Small intestine (tissue), 7 donors: ENCODE measurements at regions not wholly inside any gene's neighbourhood (a gene's known extent, or its start where the extent isn't known, plus 50 kb on each side); places are given as distances from the start of the nearest gene placed in this dataset.
"Not testable (repeated sequence)": the region's sequence is repeated elsewhere in the genome, so short reads cannot be mapped to it uniquely, and the experiment has no call there.

Source experiments
- DNase-seq, 2 donors: peaks; one replicate each; pipeline versions ENCODE4 v3.0.0 to v3.0.0-alpha.2; 2013
- FAIRE-seq: peaks from 2 replicates; lab custom pipeline; 2012; peaks lifted over from hg19 to GRCh38; lab: Jason Lieb, UNC
- H3K27ac ChIP-seq, 3 donors: one replicate each; pipeline ENCODE4 v1.5.1; 2013; ENCODE audit warnings: low read length in 2 of 3, mild to moderate bottlenecking in 2 of 3, control low read depth in 1 of 3, inconsistent platforms in 1 of 3, low read depth in 1 of 3, moderate library complexity in 1 of 3
- H3K27me3 ChIP-seq, 3 donors: one replicate each; pipeline ENCODE4 v1.6.1; 2013; ENCODE audit warnings: low read length in 3 of 3, inconsistent platforms in 1 of 3; ENCODE audit not compliant: control insufficient read depth in 3 of 3, insufficient read depth in 3 of 3
- H3K36me3 ChIP-seq, 3 donors: one replicate each; pipeline ENCODE4 v1.6.1; 2013; ENCODE audit warnings: low read length in 3 of 3, inconsistent platforms in 1 of 3, low read depth in 1 of 3, mild to moderate bottlenecking in 1 of 3, moderate library complexity in 1 of 3; ENCODE audit not compliant: control insufficient read depth in 3 of 3, insufficient read depth in 2 of 3
- H3K4me1 ChIP-seq, 3 donors: one replicate each; pipeline ENCODE4 v1.6.1; 2013; ENCODE audit warnings: low read length in 2 of 3, inconsistent platforms in 1 of 3, low read depth in 1 of 3, mild to moderate bottlenecking in 1 of 3, moderate library complexity in 1 of 3; ENCODE audit not compliant: control insufficient read depth in 3 of 3, insufficient read depth in 2 of 3
- H3K4me3 ChIP-seq, 3 donors: one replicate each; pipeline ENCODE4 v1.5.1; 2013; ENCODE audit warnings: low read length in 3 of 3, control low read depth in 1 of 3, inconsistent platforms in 1 of 3, low read depth in 1 of 3, mild to moderate bottlenecking in 1 of 3, moderate library complexity in 1 of 3
- H3K9me3 ChIP-seq, 2 donors: one replicate each; pipeline ENCODE4 v1.6.1; 2013; ENCODE audit warnings: low read depth in 1 of 2, low read length in 1 of 2; ENCODE audit not compliant: control insufficient read depth in 2 of 2, insufficient read depth in 1 of 2
- WGBS, 3 donors: extraction: QIAGEN DNeasy Blood & Tissue Kit; methylation state at CpG; one replicate each; pipeline ENCODE4 v1.1.7; 2013; 5-methylcytosine and 5-hydroxymethylcytosine counted together
- donor health status: healthy with polysubstance abuse.
- donor health status: control.
- donor health status: control.
- donor health status: Bipolar disorder and iron deficiency.
- donor health status: healthy.

- 67 to 83% (median 72%) methylated on average over 2 of the region's 2 CpGs for WGBS, 3 donors
- Histone ChIP-seq H3K27me3 (no peaks in the 10 kb centered on the region), H3K4me3 (no peak overlapping the region), H3K4me1 (no peaks in the 10 kb centered on the region), H3K36me3 (no peaks in the 10 kb centered on the region), H3K9me3 (peaks cover 0 to 4% of the 10 kb centered on the region in 2 donors), H3K27ac (no peak overlapping the region)
- no peak for DNase-seq
- no peak for FAIRE-seq
These were observed 302.4 kb upstream of the TMTC4 start for GRCh38 chr13:100976993-100977392.

- 73 to 90% (median 80%) methylated on average over 10 to 31 of the region's 31 CpGs for WGBS, 3 donors
- not testable (repeated sequence) for FAIRE-seq, H3K9me3 ChIP-seq, H3K27ac ChIP-seq, DNase-seq, H3K4me1 ChIP-seq, H3K36me3 ChIP-seq, H3K4me3 ChIP-seq, H3K27me3 ChIP-seq
These were observed 301.1 kb upstream of the TMTC4 start for GRCh38 chr13:100975666-100976065.

DNA sequence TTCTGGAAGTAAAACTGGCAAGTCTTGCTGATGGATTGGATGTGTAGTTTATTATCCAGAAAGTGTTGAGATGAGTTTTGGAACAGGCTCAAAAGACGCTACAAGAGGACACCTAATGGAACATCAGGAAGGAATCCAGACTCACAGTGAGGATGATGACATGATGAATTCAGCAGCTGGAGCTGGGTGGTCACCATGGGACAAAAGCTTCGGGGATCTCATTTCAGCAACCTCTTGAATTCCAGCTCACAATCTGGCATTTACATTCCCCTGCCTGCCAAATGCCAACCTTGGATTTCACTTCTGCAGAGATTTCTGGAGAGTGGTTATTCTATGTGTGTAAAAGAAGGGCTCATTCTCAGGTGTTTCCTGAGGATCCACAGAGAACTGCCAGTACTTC lies 288.0 kb upstream of the TMTC4 start:
- H3K36me3 ChIP-seq: no peaks in the 10 kb centered on the region
- no peak overlapping the region for H3K4me3 ChIP-seq
- FAIRE-seq (no peak), DNase-seq (no peak)
- 68 to 84% (median 76%) methylated on average over 2 of the region's 2 CpGs for WGBS, 3 donors
- H3K27ac ChIP-seq: no peak overlapping the region
- no peaks in the 10 kb centered on the region for H3K9me3 ChIP-seq
- no peaks in the 10 kb centered on the region for H3K4me1 ChIP-seq
- no peaks in the 10 kb centered on the region for H3K27me3 ChIP-seq

DNA sequence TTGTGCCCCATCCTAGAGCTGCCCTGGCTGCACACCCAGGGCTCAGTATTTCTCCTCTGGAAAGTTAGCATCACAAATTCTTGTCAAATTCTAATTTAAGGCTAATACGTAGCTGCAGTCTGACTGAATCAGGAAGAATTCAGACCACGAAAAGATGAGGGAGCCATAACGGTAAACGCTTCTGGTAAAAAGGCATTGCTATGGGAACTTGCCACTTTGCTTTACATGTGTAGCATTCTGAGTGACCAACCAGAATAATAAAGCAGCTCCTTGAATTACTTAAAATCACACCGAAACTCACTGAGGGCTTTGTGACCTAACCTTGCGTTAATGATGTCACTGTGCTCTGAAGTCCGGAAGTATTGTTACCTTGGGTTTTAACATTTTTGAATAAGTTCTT lies 286.6 kb upstream of the TMTC4 start:
- no peak for FAIRE-seq
- Histone ChIP-seq H3K27ac (no peak overlapping the region), H3K4me3 (no peak overlapping the region), H3K27me3 (no peaks in the 10 kb centered on the region), H3K36me3 (no peaks in the 10 kb centered on the region), H3K9me3 (no peaks in the 10 kb centered on the region), H3K4me1 (no peaks in the 10 kb centered on the region)
- WGBS, 3 donors: 88 to 94% (median 93%) methylated on average over 7 of the region's 7 CpGs
- no peak for DNase-seq

DNA sequence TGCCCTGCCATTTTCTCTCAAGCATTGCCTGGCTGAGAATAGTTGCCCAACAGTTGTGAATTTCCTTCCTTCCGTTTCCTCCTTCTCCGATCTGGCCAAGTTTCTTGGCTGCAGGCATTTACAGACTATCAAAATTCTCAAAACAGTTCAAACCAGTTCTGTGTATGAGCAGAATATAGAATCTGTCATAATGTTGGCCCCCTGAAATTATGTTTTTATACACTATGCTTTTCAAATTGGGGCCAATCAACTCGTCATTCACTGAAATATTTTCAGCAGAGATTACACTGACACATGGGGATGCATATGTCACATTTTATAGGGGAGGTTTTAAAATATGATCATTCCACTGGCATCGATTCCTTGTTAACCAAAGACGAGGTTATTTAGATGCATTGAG lies 284.2 kb upstream of the TMTC4 start:
- 75 to 80% (median 78%) methylated on average over 5 of the region's 5 CpGs for WGBS, 3 donors
- H3K4me1 ChIP-seq: no peaks in the 10 kb centered on the region
- FAIRE-seq: no peak

GRCh38 chr13:100957741-100958140 lies 283.1 kb upstream of the TMTC4 start:
- Histone ChIP-seq H3K36me3 (no peaks in the 10 kb centered on the region), H3K4me3 (no peak overlapping the region), H3K27ac (no peak overlapping the region), H3K9me3 (no peaks in the 10 kb centered on the region), H3K27me3 (no peaks in the 10 kb centered on the region), H3K4me1 (no peaks in the 10 kb centered on the region)
- DNase-seq: no peak
- no peak for FAIRE-seq
- 78 to 82% (median 79%) methylated on average over 4 of the region's 4 CpGs for WGBS, 3 donors

More for the DNA sequence above, 284.2 kb upstream of the TMTC4 start:
- Histone ChIP-seq H3K4me3 (no peak overlapping the region), H3K36me3 (no peaks in the 10 kb centered on the region), H3K27me3 (no peaks in the 10 kb centered on the region), H3K27ac (no peak overlapping the region), H3K9me3 (no peaks in the 10 kb centered on the region)
- DNase-seq: no peak

DNA sequence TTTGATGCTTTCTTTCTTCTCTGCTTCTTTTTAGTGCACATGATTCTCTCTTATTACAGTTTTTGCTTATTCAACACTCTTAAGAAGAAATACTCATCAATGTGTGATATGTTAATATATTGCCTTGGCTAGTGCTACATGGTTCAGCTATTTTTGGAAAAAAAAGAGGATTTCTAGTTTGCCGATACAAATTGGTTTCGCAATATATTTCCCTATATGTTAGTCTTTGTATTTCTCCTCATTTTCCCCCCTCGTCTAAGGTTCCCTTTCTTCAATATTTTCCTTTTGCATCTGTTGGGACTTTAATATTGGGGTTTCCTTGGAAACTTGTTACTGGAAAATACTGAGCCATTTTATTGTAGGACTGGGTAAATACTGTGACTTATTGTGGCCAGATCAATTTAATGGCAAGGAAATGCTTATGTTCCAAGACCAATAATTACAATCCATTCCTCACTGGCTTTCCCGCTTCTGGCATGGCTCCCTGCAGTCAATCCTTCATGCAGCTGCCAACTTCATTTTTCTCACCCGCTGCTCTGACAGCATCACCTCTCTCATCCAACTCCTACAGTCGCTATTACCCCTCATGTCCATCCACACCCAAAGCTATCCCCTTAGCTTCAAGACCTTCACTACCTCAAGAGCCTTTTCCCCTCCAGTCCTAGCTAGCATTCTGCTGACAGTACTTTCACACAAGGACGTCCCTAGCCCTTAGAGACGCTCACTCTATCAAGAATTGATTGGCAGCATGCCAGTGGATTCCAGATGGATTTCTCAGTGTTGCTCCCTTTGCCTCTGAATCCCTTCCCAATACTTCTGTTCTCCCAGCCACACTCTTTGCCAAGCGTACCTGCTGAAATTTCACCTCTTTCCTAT lies 280.1 kb upstream of the TMTC4 start:
- Histone ChIP-seq H3K9me3 (no peaks in the 10 kb centered on the region), H3K27ac (no peak overlapping the region), H3K27me3 (no peaks in the 10 kb centered on the region), H3K4me1 (no peaks in the 10 kb centered on the region), H3K36me3 (no peaks in the 10 kb centered on the region), H3K4me3 (no peak overlapping the region)
- DNase-seq (no peak), FAIRE-seq (no peak)
- WGBS, 3 donors: 76 to 80% (median 77%) methylated on average over 9 of the region's 9 CpGs

GRCh38 chr13:100951016-100951415 lies 276.4 kb upstream of the TMTC4 start:
- WGBS, 3 donors: 91 to 92% (median 91%) methylated on average over 4 of the region's 4 CpGs
- FAIRE-seq: no peak

More at GRCh38 chr13:100951016-100951415, 276.4 kb upstream of the TMTC4 start:
- Histone ChIP-seq H3K27ac (no peak overlapping the region), H3K4me1 (no peaks in the 10 kb centered on the region), H3K27me3 (no peaks in the 10 kb centered on the region), H3K4me3 (no peak overlapping the region), H3K36me3 (no peaks in the 10 kb centered on the region), H3K9me3 (no peaks in the 10 kb centered on the region)
- DNase-seq: no peak
